Activated CD8-positive, alpha-beta T cell treated with anti-CD3 and anti-CD28 coated beads for 36 hours (primary cell): ENCODE measurements at regions not wholly inside any gene's neighbourhood (a gene's known extent, or its start where the extent isn't known, plus 50 kb on each side); places are given as distances from the start of the nearest gene placed in this dataset.

Experiments
- ATAC-seq: fragments of 200-7000 bp; cut with Tn5 transposase; one replicate; pipeline ENCODE4 v1.10.0; 2021; ENCODE audit warnings: mild to moderate bottlenecking, moderate library complexity
- CTCF ChIA-PET: fragments of 350-600 bp; sonication (Branson Sonifier 250); formaldehyde crosslinking; loops from one replicate; lab custom pipeline; 2021; ENCODE audit warnings: antibody characterized with exemption; lab: Charles Lee
- POLR2A ChIA-PET: fragments of 350-600 bp; sonication (Branson Sonifier 250); formaldehyde crosslinking; loops from one replicate; lab custom pipeline; 2021; ENCODE audit warnings: antibody characterized with exemption; lab: Charles Lee
- DNase-seq: peaks from one replicate; pipeline ENCODE4 v3.0.0-alpha.2; 2020
- H3K27ac Mint-ChIP-seq: one replicate; pipeline ENCODE4 v1.8.0; 2021; ENCODE audit warnings: mild to moderate bottlenecking, mixed read lengths
- H3K27me3 Mint-ChIP-seq: one replicate; pipeline ENCODE4 v1.8.0; 2021; ENCODE audit warnings: mixed read lengths
- H3K36me3 Mint-ChIP-seq: one replicate; pipeline ENCODE4 v1.8.0; 2021; ENCODE audit warnings: low read depth, mixed read lengths
- H3K4me1 Mint-ChIP-seq: one replicate; pipeline ENCODE4 v1.8.0; 2021; ENCODE audit warnings: low read depth, mixed read lengths
- H3K4me3 Mint-ChIP-seq: one replicate; pipeline ENCODE4 v1.8.0; 2021; ENCODE audit warnings: mild to moderate bottlenecking, moderate library complexity, mixed read lengths
- H3K9me3 Mint-ChIP-seq: one replicate; pipeline ENCODE4 v1.8.0; 2021; ENCODE audit warnings: mixed read lengths
- intact Hi-C: fragments of 100-400 bp; cut with micrococcal nuclease; formaldehyde crosslinking; loops from one replicate; pipeline ENCODE4 v1.10.0; 2022
- TF ChIP-seq, protein P1 (sequence below): fragments of 200-600 bp; IDR thresholded peaks from one replicate; pipeline ENCODE4 v1.8.0; 2022; ENCODE audit warnings: antibody characterized with exemption, mild to moderate bottlenecking

DNA sequence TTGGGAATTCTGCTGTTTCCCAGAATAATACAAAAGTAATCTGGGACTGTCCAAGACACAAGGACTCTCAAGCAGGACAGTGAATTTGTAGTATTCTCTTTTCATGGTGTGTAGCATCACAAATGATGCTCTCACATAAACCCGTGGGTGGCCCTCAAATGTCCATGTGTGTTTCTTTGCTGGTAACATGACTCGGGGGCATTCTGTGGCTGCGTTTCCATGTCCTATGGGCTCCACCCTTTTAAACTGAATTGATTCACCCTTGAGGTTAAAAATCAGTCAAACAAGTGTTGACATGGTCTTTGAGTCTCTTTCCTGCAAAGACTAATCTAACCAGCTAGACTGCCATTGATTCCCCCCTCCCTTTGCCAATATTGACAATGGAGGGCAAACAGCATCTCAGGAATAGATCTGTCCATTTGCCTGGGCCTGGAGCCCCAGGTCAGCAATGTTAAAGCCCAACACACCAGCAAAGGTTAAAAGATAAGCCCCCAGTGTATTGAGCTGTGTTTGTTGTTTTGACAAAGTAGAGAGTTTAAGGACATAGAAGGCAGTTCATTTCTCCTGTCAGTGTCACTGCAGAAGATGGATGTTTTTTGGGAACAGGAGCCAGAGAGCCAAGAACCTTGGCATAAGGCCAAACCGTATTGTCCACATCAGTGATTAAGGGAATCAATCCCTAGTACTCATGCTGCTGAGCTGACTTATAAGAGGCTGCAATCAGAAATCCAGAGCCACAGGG, 117.1 kb upstream of the COX10 start:
- DNase-seq: no peak
- TF ChIP-seq, protein P1, sequence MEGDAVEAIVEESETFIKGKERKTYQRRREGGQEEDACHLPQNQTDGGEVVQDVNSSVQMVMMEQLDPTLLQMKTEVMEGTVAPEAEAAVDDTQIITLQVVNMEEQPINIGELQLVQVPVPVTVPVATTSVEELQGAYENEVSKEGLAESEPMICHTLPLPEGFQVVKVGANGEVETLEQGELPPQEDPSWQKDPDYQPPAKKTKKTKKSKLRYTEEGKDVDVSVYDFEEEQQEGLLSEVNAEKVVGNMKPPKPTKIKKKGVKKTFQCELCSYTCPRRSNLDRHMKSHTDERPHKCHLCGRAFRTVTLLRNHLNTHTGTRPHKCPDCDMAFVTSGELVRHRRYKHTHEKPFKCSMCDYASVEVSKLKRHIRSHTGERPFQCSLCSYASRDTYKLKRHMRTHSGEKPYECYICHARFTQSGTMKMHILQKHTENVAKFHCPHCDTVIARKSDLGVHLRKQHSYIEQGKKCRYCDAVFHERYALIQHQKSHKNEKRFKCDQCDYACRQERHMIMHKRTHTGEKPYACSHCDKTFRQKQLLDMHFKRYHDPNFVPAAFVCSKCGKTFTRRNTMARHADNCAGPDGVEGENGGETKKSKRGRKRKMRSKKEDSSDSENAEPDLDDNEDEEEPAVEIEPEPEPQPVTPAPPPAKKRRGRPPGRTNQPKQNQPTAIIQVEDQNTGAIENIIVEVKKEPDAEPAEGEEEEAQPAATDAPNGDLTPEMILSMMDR: no peak
- H3K4me3 Mint-ChIP-seq: no peak overlapping the region

DNA sequence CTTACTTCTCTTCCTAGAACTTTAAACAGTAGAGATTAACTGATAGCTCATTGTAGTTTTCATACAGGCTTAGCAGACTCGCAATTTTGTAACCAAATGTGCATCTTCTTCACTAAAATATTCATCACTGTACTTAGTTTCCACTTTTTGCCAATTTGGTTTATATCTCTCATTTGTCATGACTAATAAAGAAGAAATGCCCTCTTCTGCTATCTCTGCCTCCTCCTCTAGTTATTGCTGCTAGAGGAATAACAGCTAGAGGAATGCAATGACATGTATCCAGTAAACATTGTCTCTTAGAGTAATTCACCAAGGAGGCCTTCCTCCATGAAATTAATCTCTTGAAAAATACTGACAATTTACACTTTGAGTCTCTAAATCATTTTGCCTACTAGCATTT, 115.5 kb upstream of the COX10 start:
- no peak for DNase-seq
- no peak overlapping the region for H3K27ac Mint-ChIP-seq
- H3K9me3 Mint-ChIP-seq: no peaks in the 10 kb centered on the region
- no peak overlapping the region for H3K4me3 Mint-ChIP-seq
- no peaks in the 10 kb centered on the region for H3K4me1 Mint-ChIP-seq
- no peak for ATAC-seq
- H3K36me3 Mint-ChIP-seq: no peaks in the 10 kb centered on the region
- intact Hi-C loops: no loop called here
- H3K27me3 Mint-ChIP-seq: no peaks in the 10 kb centered on the region
- CTCF ChIA-PET: no interaction called here
- POLR2A ChIA-PET: no interaction called here
- TF ChIP-seq, protein P1: no peak

More for the DNA sequence above, 117.1 kb upstream of the COX10 start:
- no peaks in the 10 kb centered on the region for H3K36me3 Mint-ChIP-seq
- H3K27me3 Mint-ChIP-seq: no peaks in the 10 kb centered on the region
- H3K4me1 Mint-ChIP-seq: no peaks in the 10 kb centered on the region
- POLR2A ChIA-PET: no interaction called here
- ATAC-seq: no peak
- no peak overlapping the region for H3K27ac Mint-ChIP-seq
- CTCF ChIA-PET: no interaction called here
- intact Hi-C loops: no loop called here
- no peaks in the 10 kb centered on the region for H3K9me3 Mint-ChIP-seq

DNA sequence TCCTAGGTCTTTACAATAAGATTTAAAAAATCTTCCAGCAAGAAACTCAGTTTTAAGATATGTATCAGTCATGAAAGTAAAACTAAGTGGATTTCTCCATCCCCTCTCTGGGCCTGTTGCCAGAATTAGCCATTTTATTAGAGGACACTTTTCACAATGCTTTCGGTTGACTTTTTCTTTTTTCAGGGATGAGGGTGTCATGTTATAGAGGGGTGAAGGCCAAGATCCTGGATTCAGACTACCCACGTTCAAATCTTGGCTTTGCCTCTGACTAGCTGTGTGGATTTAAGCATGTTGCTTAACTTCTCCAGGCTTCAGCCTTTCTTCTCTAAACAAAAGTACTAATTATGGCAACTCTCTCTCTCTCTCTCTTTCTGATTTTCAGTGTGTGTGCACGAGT, 111.7 kb upstream of the COX10 start:
- Mint-ChIP-seq H3K27ac (no peak overlapping the region), H3K4me1 (peaks cover under 1% of the 10 kb centered on the region), H3K4me3 (no peak overlapping the region), H3K36me3 (no peaks in the 10 kb centered on the region), H3K27me3 (no peaks in the 10 kb centered on the region), H3K9me3 (no peaks in the 10 kb centered on the region)
- intact Hi-C loops: no loop called here
- TF ChIP-seq, protein P1: no peak
- ChIA-PET CTCF (interaction anchor here (1.0 kb wide), 1 partner anchor 363 kb away, joined by 3 read pairs; no protein-coding TSS in a partner anchor), POLR2A (no interaction called here)
- no peak for ATAC-seq
- no peak for DNase-seq

DNA sequence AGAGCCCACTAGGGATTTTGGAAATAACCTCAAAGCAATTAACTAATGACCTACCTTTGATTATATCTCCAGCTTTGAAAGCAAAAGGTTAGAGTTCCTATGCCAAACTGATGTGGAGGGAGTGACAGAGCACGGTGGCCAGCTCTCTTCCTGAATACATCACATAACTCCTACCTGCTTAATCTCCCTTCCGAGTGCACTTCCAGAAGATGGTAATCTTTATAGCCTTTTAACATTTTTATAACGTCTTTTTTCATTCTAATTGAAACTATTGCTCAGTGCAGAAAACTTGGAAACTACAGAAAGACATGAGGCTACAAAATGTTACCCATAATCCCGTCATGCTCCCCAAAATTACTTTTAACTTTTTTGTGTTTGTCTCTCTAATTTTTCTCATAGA, 110.5 kb upstream of the COX10 start:
- Mint-ChIP-seq H3K27ac (no peak overlapping the region), H3K4me3 (no peak overlapping the region), H3K9me3 (no peaks in the 10 kb centered on the region), H3K27me3 (no peaks in the 10 kb centered on the region), H3K4me1 (peaks cover 3% of the 10 kb centered on the region), H3K36me3 (no peaks in the 10 kb centered on the region)
- ChIA-PET POLR2A (no interaction called here), CTCF (no interaction called here)
- ATAC-seq (no peak), DNase-seq (no peak)
- intact Hi-C loops: no loop called here
- TF ChIP-seq, protein P1: no peak

DNA sequence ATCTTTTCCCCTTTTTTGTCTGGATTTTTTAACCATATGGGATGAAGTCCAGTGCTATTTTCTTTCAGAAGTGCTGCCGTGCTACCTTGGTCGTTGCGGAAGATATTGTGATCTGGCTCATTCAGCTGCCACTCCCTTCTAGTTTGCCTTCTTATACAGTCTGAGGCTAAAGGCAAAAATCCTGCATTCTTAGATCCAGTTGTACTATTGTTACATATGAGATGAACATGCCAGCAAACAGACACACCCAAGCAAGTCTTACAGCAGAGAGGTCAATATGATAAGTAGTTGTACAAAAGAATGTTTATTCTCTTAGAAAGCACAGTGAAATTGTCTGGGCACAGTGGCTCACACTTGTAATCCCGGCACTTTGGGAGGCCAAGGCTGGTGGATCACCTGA, 108.0 kb upstream of the COX10 start:
- Mint-ChIP-seq H3K27me3 (no peaks in the 10 kb centered on the region), H3K4me1 (peaks cover 3% of the 10 kb centered on the region), H3K27ac (no peak overlapping the region), H3K36me3 (no peaks in the 10 kb centered on the region), H3K4me3 (no peak overlapping the region), H3K9me3 (no peaks in the 10 kb centered on the region)
- ChIA-PET CTCF (no interaction called here), POLR2A (no interaction called here)
- intact Hi-C loops: no loop called here
- TF ChIP-seq, protein P1: no peak
- DNase-seq: no peak
- ATAC-seq: no peak
